ENCODE measurements at regions not wholly inside any gene's neighbourhood (a gene's known extent, or its start where the extent isn't known, plus 50 kb on each side); places are given as distances from the start of the nearest gene placed in this dataset.

DNA sequence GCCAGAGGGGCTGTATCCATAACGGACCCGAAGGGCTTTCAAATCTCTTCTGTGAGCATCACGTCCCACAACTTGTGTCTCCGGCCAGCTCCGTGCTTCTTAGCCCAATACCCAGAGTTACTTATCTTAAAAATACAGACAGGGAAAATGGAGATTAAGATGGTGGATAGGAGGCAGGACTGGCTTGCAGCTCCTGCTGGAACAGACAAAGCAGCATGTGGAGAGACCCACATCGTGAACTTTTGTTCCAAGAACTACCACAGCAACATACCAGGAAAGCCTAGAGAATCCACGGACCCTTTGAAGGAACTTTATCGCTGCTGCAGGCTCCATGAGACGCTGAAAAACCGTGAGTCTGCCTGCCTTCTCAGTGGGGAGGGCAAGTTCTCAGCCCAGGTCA lies 113.7 kb downstream of the RNASET2 start:
- DNase-seq (ENCODE audit: low spot score), result no peak

DNA sequence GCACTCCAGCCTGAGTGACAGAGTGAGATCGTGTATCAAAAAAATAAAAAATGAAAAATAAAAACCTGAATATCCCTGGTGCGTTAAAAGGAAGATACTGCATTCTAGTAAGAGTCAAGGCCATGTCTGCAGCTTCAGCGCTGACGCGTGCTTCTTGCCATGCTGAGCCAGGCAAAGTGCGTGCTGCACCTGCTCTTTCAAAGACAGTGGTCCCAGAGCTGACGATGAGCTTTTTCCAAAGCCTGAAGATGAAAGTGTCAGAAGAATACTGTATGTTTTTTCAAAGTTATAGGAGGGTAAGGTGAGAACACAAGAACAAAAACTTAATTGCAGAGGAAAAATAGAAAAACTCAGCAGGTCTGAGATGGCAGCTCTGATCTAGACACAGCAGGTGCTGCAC lies 115.1 kb downstream of the RNASET2 start:
- no peak for DNase-seq (ENCODE audit: low spot score)

DNA sequence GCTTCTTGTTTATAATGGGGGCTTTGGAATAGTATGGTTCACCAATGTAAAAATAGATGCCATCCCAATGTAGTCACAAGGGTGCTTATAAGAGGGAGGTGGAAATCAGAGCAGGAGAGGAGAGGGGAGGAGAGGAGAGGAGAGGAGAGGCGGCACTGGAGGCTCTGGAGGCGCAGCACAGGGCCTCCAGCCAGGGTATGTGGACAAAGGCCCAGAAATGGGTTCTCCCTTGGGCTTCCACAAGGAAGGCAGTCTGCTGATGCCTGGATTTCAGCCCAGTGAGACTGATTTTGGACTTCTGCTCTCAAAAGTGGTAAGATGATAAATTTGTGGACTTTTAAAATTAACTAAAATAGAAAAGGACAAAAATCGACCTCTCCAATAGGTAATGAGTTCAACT lies 116.8 kb downstream of the RNASET2 start:
- no peak for DNase-seq (ENCODE audit: low spot score)

DNA sequence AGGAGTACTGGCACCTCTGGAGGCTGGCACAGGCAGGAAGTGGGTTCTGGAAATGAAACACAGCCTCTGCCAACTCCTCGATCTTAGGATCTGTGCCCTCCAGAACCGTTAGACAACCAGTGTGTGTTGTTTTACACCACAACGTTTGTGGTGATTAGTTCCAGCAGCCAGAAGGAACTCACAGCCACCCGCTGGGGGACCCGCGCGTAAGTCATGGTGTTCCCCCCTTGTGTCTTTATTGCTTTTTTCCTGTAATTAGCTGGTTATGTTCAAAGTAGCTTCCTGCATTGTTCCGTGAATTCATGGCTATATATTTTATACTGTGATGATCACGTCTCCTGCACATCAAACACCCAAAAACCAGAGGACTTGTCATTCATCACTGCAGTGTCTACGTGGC lies 117.4 kb downstream of the RNASET2 start:
- DNase-seq (ENCODE audit: low spot score), result no peak

DNA sequence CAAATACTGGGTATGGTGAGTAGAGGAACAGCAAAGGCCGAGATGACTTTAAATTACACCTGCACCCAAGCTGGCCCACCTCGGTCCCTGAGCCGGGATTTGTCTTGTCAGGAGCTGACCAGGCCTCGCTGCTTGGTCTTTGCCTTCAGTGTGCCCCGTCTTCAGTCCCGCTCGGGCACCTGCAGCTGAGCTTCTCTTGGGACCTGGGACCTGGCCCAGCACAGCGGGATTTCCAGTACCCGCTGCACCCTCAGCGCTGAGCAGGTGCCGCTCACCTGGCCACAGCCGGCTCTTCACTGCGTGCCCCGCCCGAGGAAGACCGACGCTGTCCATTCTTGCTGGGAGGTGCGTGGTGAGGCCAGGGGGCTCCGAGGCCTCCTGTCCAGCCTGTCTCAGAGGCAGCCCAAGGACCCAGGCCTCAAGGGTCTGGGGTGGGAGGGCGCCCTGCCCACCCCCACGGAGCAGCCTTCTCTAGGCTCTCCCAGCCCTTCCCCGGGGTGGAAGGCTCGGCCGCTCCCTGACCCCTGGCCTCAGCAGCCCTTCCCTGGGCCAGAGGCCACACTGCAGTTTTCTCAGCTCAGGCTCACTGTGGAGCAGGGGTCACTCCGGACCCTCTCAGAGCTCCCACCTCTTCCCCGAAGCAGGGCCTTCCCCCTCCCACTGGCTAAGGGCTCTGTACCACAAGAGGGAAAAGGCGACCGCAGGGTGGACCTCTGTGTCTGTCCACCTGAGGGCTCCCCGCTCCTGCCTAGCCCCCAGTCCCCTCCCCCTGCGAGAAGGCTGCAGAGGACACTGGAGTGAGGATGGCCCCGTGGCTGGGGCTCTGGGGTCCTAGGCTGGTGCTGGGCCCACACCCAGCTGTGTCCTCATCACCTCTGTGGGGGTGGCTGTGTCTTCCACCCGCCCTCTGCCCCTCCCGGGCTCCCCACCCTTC lies 119.3 kb downstream of the RNASET2 start:
- no peak for DNase-seq (ENCODE audit: low spot score)

DNA sequence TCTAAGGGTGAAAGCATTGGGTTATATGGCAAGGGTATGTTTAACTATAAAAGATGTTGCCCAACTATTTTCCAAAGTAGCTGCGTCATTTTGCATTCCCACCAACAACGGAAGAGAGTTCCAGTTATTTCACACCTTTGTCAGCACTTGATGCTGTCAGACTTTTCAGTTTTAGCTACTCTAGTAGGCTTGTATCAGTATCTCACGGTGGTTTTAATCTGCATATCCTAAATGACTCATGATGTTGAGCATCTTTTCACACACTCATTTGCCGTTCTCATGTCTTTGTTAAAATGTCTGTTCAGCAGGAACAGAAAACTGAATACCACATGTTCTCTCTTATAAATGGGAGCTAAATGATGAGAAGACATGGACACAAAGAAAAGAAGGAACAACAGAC lies 122.3 kb downstream of the RNASET2 start:
- DNase-seq (ENCODE audit: low spot score), result no peak

DNA sequence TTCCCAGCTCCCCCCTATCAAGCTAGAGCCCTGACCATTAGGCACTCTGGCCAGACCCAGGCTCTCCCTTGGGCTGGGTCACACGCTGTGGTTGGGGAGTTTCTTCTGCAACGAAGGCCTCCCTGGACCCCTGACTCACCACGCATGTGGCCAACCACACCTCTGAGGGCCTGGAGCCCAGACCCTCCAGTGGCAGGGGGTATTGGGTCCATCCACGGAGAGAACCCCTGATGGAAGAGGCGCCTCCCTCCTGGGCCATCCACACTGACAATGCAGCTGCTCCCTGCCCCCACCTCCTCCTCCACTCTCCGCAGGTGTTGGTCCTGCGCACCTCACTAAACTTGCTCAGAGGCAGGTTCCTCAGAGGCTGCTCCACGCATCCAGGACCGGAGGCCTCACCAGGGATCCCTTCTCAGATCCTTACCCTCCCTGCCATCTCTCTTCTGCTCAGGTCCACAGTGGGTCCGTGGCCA lies 125.4 kb downstream of the RNASET2 start:
- DNase-seq (ENCODE audit: low spot score), result no peak

DNA sequence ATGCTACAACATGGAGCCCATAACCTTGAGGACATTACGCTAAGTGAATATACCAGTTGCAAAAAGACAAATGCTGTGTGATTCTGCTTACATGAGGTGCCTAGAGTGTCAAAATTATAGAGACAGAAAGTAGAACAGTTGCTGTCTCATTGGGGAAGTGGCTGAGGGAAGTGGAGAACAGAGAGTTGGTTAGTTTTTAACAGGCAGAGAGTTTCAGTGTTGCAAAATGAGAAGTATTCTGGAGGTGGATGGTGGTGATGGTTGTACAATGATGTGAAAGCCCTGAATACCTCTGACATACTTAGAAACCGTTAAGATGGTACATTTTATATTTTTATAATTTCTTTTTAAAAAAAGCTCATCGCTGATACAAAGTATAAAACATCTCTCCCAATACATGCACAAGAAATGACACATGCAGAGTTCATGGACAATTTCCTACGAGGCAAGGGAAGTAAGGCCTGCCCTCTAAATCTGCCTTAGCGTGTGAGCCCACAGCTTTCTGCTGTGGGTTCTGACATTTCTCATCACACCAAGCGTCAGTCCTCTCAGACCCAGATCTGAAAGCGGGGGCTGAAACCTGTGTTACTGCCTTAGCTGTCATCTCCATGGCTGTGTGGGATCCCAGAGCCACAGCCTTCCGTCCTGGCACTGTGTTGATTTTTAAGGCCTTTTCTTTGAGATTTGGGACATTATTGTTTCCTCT lies 126.0 kb downstream of the RNASET2 start:
- no peak for DNase-seq (ENCODE audit: low spot score)

DNA sequence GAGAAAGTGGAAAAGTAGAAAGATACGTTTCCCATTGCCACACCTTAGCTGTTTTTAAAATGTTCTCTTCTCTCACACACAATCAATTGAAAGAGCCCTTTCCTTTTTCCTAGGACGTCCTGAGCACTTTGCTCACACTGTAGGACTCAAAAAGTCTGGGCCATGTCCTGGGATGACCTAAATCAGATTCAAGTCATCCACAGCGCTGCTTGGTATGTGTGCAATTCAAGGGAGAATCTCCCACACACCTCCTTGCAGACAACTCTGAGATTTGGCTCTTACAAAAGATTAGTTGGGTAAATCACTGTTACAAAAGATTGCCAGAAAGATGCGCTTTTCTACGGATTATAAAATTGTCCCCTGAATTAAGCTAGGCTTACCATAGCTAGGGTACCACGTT lies 130.1 kb downstream of the RNASET2 start:
- DNase-seq (ENCODE audit: low spot score), result no peak

DNA sequence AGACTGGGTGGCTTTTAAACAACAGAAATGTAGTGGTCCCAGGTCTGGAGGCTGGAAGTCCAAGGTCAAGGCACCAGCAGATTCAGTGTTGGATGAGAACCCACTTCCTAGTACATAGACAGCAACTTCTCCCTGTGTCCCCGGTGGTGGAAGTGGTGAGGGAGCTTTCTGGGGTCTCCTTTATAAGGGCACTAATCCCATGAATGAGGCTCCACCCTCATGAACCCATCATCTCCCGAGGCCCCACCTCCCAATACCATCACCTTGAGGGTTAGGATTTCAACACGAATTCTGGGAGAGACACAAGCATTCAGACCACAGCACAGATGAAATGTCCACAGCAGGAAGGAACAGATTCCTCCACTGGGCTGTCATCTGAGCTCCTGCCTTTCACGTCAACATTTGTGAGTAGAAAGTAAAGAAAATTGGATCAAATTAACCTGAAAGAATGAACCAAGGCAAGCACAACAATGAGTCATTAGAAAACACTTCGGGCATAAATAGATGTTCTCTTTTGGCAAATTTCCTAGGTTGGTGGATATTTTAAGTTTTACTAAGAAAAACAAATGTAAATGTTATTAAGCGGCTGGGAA lies 130.7 kb downstream of the RNASET2 start:
- DNase-seq (ENCODE audit: low spot score), result no peak

DNA sequence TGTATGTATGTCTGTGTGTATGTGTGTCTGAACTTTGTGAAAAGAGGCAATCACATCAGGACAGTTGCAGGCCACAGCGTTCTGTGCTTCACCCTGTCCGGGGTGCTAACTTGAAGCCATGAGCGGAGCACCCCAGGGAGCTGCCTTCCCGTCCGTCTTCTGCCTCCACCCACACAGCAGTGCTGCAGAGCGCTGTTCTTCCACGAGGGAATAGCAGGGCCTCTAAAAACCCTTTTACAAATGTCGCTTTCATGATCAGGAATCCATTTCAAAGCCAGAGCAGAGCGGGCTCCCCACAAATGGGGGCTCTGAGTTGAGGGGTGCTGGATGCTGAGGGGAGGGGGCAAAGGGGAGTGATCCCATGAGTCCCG lies 131.5 kb downstream of the RNASET2 start:
- no peak for DNase-seq (ENCODE audit: low spot score)

DNA sequence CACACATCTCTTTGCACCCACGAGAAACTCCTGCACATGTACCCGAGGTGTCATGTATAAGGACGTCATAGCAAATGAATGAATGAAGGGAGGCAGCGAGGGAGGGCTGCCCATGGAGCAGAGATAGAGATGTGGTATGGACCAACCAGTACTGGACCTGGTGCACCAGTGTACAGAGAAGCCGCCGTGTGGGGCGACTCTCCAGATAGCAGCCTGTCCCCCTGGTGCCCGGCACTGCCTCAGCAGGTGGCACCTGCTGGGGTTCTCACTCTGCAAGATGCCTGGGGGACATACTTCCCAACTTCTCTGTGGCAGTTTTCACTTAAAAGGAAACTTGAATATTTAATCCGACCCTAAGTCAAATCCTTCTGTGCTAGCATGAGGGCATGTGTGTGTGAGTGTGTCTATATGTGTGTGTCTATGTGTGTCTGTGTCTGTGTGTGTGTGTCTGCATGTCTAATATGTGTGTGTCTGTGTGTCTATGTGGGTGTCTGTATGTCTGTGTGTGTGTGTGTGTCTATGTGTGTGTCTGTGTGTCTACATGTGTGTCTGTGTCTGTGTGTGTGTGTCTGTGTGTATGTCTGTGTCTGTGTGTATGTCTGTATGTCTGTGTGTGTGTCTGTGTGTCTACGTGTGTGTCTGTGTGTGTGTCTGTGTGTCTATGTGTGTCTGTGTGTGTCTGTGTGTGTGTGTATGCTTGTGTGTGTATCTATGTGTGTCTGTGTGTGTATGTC lies 132.0 kb downstream of the RNASET2 start:
- no peak for DNase-seq (ENCODE audit: low spot score)

DNA sequence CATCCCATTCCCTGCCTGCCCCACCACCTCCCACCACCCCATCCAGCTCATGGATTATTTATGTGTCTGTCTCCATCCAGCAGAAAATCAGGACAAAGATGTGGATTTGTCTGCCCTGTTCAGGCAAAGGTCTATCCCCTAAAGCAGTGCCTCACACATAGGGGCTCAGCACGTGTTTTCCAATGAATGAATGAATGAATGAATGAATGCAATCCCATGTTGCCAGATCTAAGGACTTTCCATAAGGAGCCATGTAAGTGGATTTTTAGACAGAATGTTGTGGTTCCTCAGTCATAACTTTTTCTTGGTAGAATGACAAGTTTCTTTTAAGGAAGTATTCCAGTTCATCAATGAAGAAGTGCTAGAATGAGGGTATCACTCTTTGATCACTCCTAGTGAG lies 133.7 kb downstream of the RNASET2 start:
- no peak for DNase-seq (ENCODE audit: low spot score)

DNA sequence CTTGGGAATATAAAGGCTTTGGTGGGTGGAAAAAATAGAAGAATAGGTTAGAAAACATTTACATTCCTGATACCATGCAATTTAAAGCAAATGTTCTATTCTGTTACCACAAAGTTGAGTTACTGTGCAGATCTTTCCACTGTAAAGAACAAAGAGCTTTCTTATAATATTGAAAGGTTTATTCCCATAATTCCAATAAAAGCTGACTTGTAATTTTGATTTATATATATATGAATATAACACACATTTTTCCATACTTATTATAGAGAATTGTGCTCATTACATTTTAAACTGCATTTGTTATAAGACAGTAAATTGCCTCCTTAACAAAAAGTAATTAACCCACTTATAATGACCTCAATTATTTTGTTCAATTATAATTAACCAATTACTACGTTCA lies 135.9 kb downstream of the RNASET2 start:
- no peak for DNase-seq (ENCODE audit: low spot score)

DNA sequence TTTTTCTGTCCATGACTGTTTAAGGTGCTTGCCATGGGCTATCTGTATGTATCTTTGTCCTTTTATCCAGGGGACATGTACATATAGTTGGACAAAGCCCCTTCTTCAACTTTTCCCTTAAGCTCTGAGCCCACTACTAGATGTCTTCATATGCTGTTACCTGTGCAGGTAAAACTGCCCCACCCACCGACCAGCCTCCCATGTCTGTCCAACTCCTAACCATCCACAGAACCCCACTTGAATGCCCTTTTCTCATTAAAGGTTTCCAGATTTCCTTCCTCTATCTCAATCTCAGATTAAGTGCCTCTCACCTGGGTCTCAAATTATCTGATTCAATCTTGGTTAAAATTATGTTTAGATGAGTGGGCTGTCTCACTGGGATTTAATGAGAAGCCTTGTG lies 136.3 kb downstream of the RNASET2 start:
- no peak for DNase-seq (ENCODE audit: low spot score)

DNA sequence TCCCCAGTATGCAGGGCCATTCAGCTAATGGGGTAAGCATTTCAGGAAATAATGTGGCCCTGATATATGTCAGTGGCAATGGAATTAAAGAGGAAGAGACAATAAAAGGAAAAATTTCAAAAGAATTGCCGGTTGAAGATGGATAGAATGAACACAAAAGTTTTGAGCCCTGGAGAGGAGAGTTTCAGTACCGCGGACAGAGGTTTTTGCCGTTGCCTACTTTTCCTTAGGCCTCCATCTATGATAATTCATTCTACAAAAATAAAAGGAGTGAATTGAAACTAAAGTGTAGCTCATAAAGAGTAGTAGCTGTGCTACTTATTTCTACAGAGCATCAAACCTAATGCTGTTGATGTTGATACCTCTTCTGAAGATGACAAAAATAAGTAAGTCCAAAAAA lies 140.7 kb downstream of the RNASET2 start:
- DNase-seq (ENCODE audit: low spot score), result peak; percentile 3

DNA sequence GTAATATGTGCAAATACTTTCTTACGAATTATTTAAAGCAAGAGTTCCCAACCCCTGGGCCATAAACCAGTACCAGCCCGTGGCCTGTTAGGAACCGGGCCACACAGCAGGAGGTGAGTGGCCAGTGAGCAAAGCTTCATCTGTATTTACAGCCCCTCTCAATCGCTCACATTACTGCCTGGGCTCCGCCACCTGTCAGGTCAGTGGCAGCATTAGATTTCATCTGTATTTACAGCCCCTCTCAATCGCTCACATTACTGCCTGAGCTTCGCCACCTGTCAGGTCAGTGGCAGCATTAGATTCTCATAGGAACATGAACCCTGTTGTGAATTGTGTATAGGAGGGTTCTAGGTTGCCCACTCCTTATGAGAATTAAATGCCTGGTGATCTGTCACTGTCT lies 142.0 kb downstream of the RNASET2 start:
- no peak for DNase-seq (ENCODE audit: low spot score)

DNA sequence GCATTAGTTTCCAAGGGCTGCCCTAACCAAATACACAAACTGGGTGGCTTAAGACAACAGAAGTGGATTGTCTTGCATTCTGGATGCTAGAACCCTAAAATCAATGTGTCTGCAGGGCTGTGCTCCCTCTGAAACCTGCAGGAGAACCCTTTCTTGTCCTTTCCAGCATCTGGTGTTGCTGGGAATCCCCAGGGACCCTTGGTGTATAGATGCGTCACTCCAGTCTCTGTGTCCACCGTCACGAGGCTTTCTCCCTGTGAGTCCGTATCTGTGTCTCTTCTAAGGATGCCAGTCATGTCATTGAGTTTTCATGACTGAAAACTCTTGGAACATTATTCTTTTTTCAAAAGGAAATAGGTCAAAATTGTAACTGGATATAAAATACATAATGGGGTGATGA lies 142.9 kb downstream of the RNASET2 start:
- no peak for DNase-seq (ENCODE audit: low spot score)

DNA sequence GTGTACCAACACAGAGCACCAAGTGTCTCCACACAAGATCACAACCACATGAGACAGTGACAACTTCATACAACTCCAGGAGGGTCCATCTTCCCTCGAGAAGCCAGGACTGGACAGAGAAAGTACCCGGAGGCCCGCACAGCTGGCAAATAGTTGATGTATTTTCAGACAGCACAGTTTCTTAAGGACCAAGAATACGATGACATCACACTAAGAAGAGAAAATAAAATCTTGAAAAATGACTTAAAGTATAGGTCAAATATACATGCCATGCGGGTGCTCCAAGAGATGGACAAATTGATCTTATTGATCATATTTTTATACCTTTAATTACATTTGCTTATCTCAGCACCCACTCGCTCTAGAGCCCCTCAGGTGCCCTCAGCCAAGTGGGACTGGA lies 145.5 kb downstream of the RNASET2 start:
- DNase-seq (ENCODE audit: low spot score), result no peak

DNA sequence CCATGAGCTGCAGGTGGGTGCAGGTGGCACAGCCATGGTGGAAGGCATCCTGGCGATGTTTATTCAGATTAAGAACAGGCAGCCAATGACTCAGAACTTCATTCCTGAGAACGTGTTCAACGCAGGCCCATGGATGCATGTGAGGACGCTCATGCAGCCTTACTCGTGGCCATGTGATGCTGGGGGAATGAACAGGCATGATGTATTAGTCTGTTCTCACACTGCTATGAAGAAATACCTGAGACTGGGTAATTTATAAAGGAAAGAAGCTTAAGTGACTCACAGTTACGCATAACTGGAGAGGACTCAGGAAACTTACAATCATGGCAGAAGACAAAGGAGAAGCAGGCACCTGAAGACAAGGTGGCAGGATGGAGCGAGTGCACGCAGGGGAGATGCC lies 146.6 kb downstream of the RNASET2 start:
- no peak for DNase-seq (ENCODE audit: low spot score)

DNA sequence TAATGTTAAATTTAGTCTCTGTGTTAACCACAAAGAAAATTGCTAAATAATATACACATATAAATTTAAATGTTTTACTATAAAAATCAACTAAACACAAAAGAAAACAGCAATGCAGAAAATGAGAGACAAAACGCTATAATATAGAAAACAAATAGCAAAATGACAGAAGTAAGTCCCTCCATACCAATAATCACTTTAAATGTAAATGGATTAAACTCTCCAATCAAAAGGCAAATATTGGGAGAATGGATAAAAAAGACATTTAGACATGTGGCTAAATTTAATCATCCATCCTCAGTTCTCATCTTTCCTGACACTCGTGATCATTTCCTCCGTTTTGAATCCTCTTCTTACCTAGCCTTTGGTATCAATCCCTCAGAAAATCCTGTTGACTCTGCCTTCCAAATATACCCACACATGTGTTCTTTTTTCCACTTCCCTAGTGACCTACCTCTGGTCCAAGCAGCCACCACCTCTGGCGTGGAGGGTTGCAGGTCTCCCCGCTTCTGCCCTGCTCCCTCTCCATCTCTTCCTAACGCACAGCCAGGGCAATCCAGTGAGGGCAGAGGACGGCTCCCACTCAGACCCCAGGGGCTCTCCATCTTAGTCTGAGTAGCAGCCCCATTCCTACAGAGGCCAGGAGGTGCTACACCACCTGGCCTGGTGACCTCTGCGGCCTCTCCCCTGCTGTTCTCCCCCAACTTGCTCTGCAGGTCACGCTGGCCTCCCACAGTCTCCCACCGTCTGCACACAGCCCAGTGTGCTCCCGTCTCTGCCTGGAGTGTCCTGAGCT lies 149.2 kb downstream of the RNASET2 start:
- no peak for DNase-seq (ENCODE audit: low spot score)
